NCI-H2227 (cell line): ENCODE measurements at regions not wholly inside any gene's neighbourhood (a gene's known extent, or its start where the extent isn't known, plus 50 kb on each side); places are given as distances from the start of the nearest gene placed in this dataset.
"Not testable (repeated sequence)": the region's sequence is repeated elsewhere in the genome, so short reads cannot be mapped to it uniquely, and the experiment has no call there.

Experiments
- DNase-seq: peaks from one replicate; lab custom pipeline; 2025; ENCODE audit not compliant: unreplicated experiment; lab: John Stamatoyannopoulos, UW

DNA sequence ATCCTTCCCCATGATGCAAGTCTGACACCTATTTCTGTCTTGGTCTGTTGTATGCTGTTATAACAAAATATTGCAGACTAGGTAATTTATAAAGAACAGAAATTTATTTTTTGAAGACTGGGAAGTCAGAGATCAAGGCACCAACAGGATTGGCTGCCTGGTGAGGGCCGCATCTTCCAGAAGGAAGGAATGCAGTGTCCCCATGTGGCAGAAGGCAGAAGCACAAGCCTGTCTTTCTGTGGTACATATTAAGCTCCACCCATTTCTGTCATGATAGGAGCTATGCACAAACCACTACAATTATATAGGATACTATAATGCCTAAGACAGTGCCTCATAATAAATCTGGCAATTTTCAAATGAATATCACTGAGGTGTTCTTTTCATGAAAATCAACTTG is 502.3 kb upstream of the DIAPH2 start:
- DNase-seq = no peak

DNA sequence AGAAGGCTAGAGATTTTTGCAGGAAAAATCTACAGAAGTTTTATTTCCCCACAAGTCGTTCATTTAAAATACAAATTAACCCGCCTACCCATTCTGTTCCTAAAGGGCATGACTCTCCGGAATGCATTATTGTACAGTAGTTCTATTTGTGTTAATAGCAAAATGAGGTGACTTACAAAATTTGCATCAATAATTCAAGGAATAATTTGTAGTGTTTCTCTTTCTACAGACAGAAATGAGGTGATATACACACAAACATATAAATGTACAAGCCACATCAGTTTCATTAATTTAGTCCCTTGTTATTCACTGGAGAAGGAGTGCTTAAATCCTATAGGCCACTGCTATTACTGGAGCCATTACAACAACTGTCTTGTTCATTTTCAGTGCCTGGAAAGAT is 501.3 kb upstream of the DIAPH2 start:
- no peak for DNase-seq

DNA sequence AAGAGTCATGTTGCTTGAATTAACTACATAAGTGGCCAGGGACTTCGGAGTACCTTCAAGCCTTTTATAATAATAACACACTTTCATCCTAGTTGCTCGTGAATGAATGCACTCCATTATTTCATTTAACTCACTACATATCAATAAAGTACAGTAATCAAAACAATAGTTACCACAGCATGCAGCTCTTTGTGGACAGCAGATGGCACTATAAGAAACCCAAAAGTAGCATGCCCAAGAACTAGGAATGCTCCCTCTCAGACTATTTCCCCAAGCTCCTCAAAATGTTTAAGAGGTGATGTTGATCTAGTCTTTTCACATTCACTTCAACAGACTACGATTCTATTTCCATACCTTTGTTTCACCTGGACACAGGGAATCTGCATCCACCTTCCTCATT is 500.8 kb upstream of the DIAPH2 start:
- no peak for DNase-seq

DNA sequence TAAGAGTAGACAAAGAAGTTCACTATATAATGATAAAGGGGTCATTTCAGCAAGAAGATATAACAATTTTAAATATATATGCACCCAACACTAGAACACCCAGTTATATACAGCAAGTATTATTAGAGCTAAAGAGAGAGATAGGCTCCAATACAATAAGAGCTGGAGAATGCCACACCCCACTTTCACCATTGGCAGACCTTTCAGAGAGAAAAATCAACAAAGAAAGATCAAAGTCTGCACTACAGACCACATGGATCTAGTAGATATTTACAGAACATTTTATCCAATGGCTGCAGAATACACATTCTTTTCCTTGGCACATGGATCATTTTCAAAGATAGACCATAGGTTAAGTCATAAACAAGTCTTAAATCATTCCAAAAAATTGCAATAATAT is 479.7 kb upstream of the DIAPH2 start:
- DNase-seq = no peak

DNA sequence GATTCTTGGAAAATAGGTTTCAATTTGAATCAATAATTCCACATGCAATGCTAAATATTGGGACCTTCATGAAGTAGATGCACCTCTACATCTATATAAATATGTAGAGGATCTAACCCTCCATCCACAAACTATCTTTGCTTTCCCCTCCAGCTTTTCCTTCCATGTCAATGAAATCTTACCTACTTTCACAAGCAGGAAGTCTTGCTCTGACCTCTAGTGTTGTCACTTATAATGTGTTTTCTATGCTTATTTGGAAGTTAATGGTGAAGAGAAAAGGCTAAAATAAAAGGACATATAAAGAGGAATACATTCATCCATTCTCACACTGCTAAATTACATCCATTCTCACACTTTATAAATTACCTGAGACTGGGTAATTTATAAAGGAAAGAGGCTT is 472.7 kb upstream of the DIAPH2 start:
- peak; percentile 45 for DNase-seq

DNA sequence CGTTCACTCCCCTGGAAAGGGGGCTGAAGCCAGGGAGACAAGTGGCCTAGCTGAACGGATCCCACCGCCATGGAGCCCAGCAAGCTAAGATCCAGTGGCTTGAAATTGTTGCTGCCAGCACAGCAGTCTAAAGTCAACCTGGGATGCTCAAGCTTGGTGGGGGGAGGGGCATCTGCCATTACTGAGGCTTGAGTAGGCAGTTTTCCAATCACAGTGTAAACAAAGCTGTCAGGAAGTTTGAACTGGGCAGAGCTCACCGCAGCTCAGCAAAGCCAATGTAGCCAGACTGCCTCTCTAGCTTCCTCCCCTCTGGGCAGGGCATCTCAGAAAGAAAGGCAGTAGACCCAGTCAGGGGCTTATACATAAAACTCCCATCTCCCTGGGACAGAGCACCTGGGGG is 470.0 kb upstream of the DIAPH2 start:
- DNase-seq = not testable (repeated sequence)

DNA sequence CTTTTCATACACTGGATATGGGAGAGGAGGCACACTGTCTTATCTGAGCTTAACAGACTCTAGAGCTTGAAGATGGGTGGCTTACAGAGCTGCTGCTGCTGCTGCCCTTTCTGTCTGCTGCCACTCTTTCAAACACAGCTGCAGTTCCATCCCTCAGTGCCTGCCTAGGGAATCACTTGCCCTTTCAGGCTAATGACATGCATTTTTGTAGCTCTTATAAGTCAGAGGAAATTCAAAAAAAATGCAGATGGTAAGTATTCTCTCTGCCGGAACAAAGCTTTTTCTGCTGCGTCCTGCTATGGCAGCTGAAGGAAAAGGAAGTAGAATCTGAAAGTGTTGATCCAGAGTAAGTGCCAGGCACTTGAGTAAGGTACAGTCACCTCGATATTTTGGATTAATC is 460.4 kb upstream of the DIAPH2 start:
- no peak for DNase-seq

DNA sequence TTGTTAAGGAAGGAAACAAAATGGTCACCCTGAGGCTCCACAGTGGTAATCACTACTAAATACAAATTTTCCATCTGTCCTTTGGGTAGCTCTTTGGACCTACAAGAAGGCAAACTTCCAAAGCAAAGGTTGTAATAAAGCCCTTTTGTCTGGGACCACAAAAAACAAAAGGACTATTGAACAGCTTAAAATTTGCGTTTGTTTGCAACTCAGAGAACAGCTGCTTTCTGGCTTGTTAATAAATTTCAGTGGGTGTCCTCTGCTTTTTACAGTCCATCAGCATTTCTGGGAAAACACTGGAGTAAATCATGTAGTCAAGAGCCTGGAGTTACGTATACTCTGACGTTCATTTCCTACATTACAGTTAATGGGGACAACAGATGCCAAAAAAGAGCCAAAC is 439.7 kb upstream of the DIAPH2 start:
- DNase-seq = no peak

DNA sequence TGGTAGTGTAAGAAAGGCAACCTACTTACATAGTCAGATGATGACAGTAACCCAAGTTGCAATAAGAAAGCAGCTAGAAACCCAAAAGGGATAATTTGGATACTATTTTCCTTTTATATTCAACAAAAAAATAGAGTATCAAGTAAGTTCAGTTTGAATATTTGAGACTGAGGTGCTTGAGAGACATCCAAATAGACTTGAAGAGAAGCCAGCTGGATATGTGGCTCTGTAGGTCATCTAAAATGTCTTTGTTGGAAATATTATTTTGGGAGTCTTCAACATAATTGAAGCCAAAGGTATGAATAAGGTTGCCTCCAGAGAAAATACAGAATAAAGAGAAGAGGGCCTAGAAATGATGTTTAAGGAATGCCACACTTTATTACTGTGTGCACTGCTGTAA is 438.2 kb upstream of the DIAPH2 start:
- DNase-seq = no peak
